H9 (cell line): ENCODE measurements at regions not wholly inside any gene's neighbourhood (a gene's known extent, or its start where the extent isn't known, plus 50 kb on each side); places are given as distances from the start of the nearest gene placed in this dataset.

ENCODE experiments used
- DNase-seq: peaks from one replicate; pipeline ENCODE4 v3.0.0-alpha.2; 2017
- H2AFZ ChIP-seq: one replicate; pipeline ENCODE4 v1.6.1; 2013; ENCODE audit warnings: mild to moderate bottlenecking, low read length, control low read depth, moderate library complexity
- H2AK5ac ChIP-seq: 2 replicates; pipeline ENCODE4 v1.6.1; 2013; ENCODE audit warnings: low read length, control low read depth, mixed read lengths; ENCODE audit not compliant: insufficient read length
- H2BK120ac ChIP-seq: one replicate; pipeline ENCODE4 v1.6.1; 2013; ENCODE audit warnings: low read depth, mild to moderate bottlenecking, low read length, control low read depth, inconsistent platforms; ENCODE audit not compliant: poor library complexity, severe bottlenecking
- H2BK12ac ChIP-seq: 2 replicates; pipeline ENCODE4 v1.6.1; 2013; ENCODE audit warnings: low read length, control low read depth, mixed read lengths, low read depth; ENCODE audit not compliant: insufficient read length
- H2BK15ac ChIP-seq: 2 replicates; pipeline ENCODE4 v1.6.1; 2013; ENCODE audit warnings: low read depth, low read length, control low read depth
- H2BK20ac ChIP-seq: one replicate; pipeline ENCODE4 v1.6.1; 2013; ENCODE audit warnings: low read depth, mild to moderate bottlenecking, low read length, control low read depth, inconsistent platforms; ENCODE audit not compliant: poor library complexity, severe bottlenecking
- H2BK5ac ChIP-seq: 2 replicates; pipeline ENCODE4 v1.6.1; 2013; ENCODE audit warnings: low read length, control low read depth, mixed read lengths; ENCODE audit not compliant: insufficient read length
- H3K14ac ChIP-seq: 2 replicates; pipeline ENCODE4 v1.6.1; 2013; ENCODE audit warnings: low read length, control low read depth; ENCODE audit not compliant: insufficient read depth
- H3K18ac ChIP-seq: 2 replicates; pipeline ENCODE4 v1.6.1; 2013; ENCODE audit warnings: low read depth, mild to moderate bottlenecking, mixed read lengths, low read length, control low read depth; ENCODE audit not compliant: insufficient read length
- H3K23ac ChIP-seq: 2 replicates; pipeline ENCODE4 v1.6.1; 2013; ENCODE audit warnings: low read length, control low read depth, mixed read lengths, low read depth; ENCODE audit not compliant: insufficient read length
- H3K23me2 ChIP-seq: 2 replicates; pipeline ENCODE4 v1.6.1; 2013; ENCODE audit warnings: low read depth, mild to moderate bottlenecking, mixed read lengths, low read length, control low read depth; ENCODE audit not compliant: insufficient read length, poor library complexity, severe bottlenecking
- H3K27ac ChIP-seq: 2 replicates; pipeline ENCODE4 v1.5.1; 2013; ENCODE audit warnings: low read length, control low read depth, mixed read lengths, low read depth; ENCODE audit not compliant: insufficient read length
- H3K27me3 ChIP-seq: 2 replicates; pipeline ENCODE4 v1.6.1; 2013; ENCODE audit warnings: low read length, control low read depth, inconsistent platforms; ENCODE audit not compliant: insufficient read depth
- H3K4ac ChIP-seq: 2 replicates; pipeline ENCODE4 v1.6.1; 2013; ENCODE audit warnings: low read depth, mild to moderate bottlenecking, control low read depth, inconsistent platforms, low read length, moderate library complexity
- H3K4me1 ChIP-seq: 2 replicates; pipeline ENCODE4 v1.6.1; 2013; ENCODE audit warnings: low read length, control low read depth, inconsistent platforms; ENCODE audit not compliant: insufficient read depth
- H3K4me2 ChIP-seq: 2 replicates; pipeline ENCODE4 v1.6.1; 2013; ENCODE audit warnings: low read length, control low read depth, mixed read lengths; ENCODE audit not compliant: insufficient read length, insufficient read depth
- H3K56ac ChIP-seq: 2 replicates; pipeline ENCODE4 v1.6.1; 2013; ENCODE audit warnings: low read depth, mild to moderate bottlenecking, mixed read lengths, low read length, control low read depth; ENCODE audit not compliant: insufficient read length
- H3K79me1 ChIP-seq: 2 replicates; pipeline ENCODE4 v1.6.1; 2013; ENCODE audit warnings: low read depth, mild to moderate bottlenecking, moderate library complexity, low read length, control low read depth, inconsistent platforms; ENCODE audit not compliant: insufficient read depth, poor library complexity, severe bottlenecking
- H3K79me2 ChIP-seq: 2 replicates; pipeline ENCODE4 v1.6.1; 2013; ENCODE audit warnings: low read length, control low read depth, inconsistent platforms; ENCODE audit not compliant: insufficient read depth
- H3K9ac ChIP-seq: 2 replicates; pipeline ENCODE4 v1.6.1; 2013; ENCODE audit warnings: low read length, control low read depth, mixed read lengths; ENCODE audit not compliant: insufficient read length; ENCODE audit errors: extremely low read depth
- H3K9me3 ChIP-seq: one replicate; pipeline ENCODE4 v1.6.1; 2013; ENCODE audit warnings: low read depth, low read length, inconsistent platforms; ENCODE audit not compliant: control insufficient read depth
- H3T11ph ChIP-seq: one replicate; pipeline ENCODE4 v1.6.1; 2013; ENCODE audit warnings: mild to moderate bottlenecking, low read length, control low read depth, inconsistent platforms
- H4K20me1 ChIP-seq: one replicate; pipeline ENCODE4 v1.6.1; 2013; ENCODE audit not compliant: control insufficient read depth, insufficient read length, insufficient read depth
- H4K5ac ChIP-seq: 2 replicates; pipeline ENCODE4 v1.6.1; 2013; ENCODE audit warnings: low read depth, mild to moderate bottlenecking, mixed read lengths, low read length, control low read depth; ENCODE audit not compliant: insufficient read length
- H4K8ac ChIP-seq: replicated peaks from 2 replicates; pipeline ENCODE4 v1.6.1; 2013; ENCODE audit warnings: low read length, control low read depth, mixed read lengths, low read depth; ENCODE audit not compliant: insufficient read length
- H4K91ac ChIP-seq: 2 replicates; pipeline ENCODE4 v1.6.1; 2013; ENCODE audit warnings: low read depth, mild to moderate bottlenecking, moderate library complexity, mixed read lengths, low read length, control low read depth; ENCODE audit not compliant: insufficient read length
- H3K27ac Mint-ChIP-seq, 3 experiments: 2 replicates in 2 of 3; 3 replicates in 1 of 3; pipeline ENCODE4 v1.8.0; 2020 to 2021; ENCODE audit warnings: mixed read lengths in 3 of 3, mild to moderate bottlenecking in 1 of 3, moderate library complexity in 1 of 3
- H3K27me3 Mint-ChIP-seq: 2 replicates; pipeline ENCODE4 v1.8.0; 2021; ENCODE audit warnings: low read depth, mild to moderate bottlenecking, moderate library complexity, mixed read lengths
- H3K36me3 Mint-ChIP-seq, 3 experiments: 2 replicates in 2 of 3; 3 replicates in 1 of 3; pipeline ENCODE4 v1.8.0; 2020 to 2021; ENCODE audit warnings: low read depth in 3 of 3, mixed read lengths in 3 of 3; ENCODE audit not compliant: insufficient read depth in 1 of 3
- H3K4me1 Mint-ChIP-seq, 2 experiments: 2 replicates each; pipeline ENCODE4 v1.8.0; 2020; ENCODE audit warnings: mixed read lengths in 2 of 2
- H3K4me3 Mint-ChIP-seq, 2 experiments: 2 replicates in 1 of 2; 3 replicates in 1 of 2; pipeline ENCODE4 v1.8.0; 2020 to 2021; ENCODE audit warnings: mild to moderate bottlenecking in 2 of 2, mixed read lengths in 2 of 2, moderate library complexity in 1 of 2
- H3K9me3 Mint-ChIP-seq, 2 experiments: 2 replicates in 1 of 2; 3 replicates in 1 of 2; pipeline ENCODE4 v1.8.0; 2020; ENCODE audit warnings: mild to moderate bottlenecking in 2 of 2, mixed read lengths in 2 of 2, moderate library complexity in 1 of 2
- WGBS: extraction: QIAGEN DNeasy Blood & Tissue Kit; methylation state at CpG from one replicate; pipeline ENCODE4 v1.1.7; 2013; ENCODE audit warnings: missing lambda C conversion rate, low lambda C conversion rate, mixed read lengths; ENCODE audit not compliant: insufficient read length; ENCODE audit errors: extremely low coverage; 5-methylcytosine and 5-hydroxymethylcytosine counted together
- TF ChIP-seq, protein P1 (sequence below): fragments of 200-600 bp; sonication (generic); conservative IDR thresholded peaks from 3 replicates; pipeline ENCODE4 v1.8.0; 2021; ENCODE audit warnings: antibody characterized with exemption, mild to moderate bottlenecking

DNA sequence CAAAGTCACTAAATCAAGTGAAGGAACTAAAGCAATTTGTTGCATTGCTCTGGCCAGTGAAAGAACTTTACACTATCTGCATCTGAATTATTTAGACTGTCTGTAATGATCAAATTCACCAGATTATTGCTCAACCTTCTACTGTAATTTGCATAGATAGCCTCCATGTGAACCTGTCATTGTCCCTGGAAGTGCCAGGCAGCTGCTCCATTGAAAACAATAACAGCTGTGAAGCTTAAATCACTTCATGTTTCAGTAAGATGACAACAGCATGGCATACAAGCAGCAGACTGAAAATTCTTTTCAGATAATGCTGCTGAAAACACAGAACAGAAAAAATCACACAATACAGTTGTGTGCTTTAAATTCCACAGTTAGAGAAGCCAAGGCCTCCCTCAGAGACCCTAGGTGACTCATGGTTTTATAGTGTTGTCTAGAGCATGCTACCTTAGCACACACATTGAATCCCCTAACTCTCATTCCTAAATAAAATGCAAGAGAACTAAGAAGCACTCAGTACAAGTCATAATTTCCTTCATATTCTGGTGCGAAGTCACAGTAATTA lies 248.9 kb downstream of the TPBG start:
- no peak overlapping the region for H3K9ac ChIP-seq
- H3K27ac ChIP-seq = no peak overlapping the region
- Mint-ChIP-seq H3K4me1 (peaks cover 11 to 12% of the 10 kb centered on the region in 2 experiments), H3K4me3 (no peak overlapping the region), H3K27me3 (no peaks in the 10 kb centered on the region), H3K36me3 (no peaks in the 10 kb centered on the region), H3K27ac (no peak overlapping the region), H3K9me3 (no peaks in the 10 kb centered on the region)
- H2AFZ ChIP-seq = no peak overlapping the region
- no peak overlapping the region for H3K4ac ChIP-seq
- H3K56ac ChIP-seq = no peak overlapping the region
- H3K79me1 ChIP-seq = no peaks in the 10 kb centered on the region
- no peak overlapping the region for H2BK5ac ChIP-seq
- H3K18ac ChIP-seq = no peak overlapping the region
- H3T11ph ChIP-seq = no peak overlapping the region
- TF ChIP-seq, protein P1, sequence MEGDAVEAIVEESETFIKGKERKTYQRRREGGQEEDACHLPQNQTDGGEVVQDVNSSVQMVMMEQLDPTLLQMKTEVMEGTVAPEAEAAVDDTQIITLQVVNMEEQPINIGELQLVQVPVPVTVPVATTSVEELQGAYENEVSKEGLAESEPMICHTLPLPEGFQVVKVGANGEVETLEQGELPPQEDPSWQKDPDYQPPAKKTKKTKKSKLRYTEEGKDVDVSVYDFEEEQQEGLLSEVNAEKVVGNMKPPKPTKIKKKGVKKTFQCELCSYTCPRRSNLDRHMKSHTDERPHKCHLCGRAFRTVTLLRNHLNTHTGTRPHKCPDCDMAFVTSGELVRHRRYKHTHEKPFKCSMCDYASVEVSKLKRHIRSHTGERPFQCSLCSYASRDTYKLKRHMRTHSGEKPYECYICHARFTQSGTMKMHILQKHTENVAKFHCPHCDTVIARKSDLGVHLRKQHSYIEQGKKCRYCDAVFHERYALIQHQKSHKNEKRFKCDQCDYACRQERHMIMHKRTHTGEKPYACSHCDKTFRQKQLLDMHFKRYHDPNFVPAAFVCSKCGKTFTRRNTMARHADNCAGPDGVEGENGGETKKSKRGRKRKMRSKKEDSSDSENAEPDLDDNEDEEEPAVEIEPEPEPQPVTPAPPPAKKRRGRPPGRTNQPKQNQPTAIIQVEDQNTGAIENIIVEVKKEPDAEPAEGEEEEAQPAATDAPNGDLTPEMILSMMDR = no peak
- no peak overlapping the region for H4K5ac ChIP-seq
- no peaks in the 10 kb centered on the region for H4K20me1 ChIP-seq
- H2BK15ac ChIP-seq = no peak overlapping the region
- H3K4me2 ChIP-seq = no peak overlapping the region
- no peak overlapping the region for H3K23ac ChIP-seq
- no CpG with 5 or more reads among the region's 1 CpG for WGBS
- H3K27me3 ChIP-seq = no peaks in the 10 kb centered on the region
- H2BK20ac ChIP-seq = no peak overlapping the region
- H3K23me2 ChIP-seq = no peaks in the 10 kb centered on the region
- H2BK12ac ChIP-seq = no peak overlapping the region
- H3K14ac ChIP-seq = no peak overlapping the region
- no peak overlapping the region for H4K91ac ChIP-seq
- H2AK5ac ChIP-seq = no peak overlapping the region
- no peaks in the 10 kb centered on the region for H3K9me3 ChIP-seq
- H2BK120ac ChIP-seq = no peak overlapping the region
- H4K8ac ChIP-seq = no peak overlapping the region
- DNase-seq = no peak
- no peaks in the 10 kb centered on the region for H3K79me2 ChIP-seq
- no peaks in the 10 kb centered on the region for H3K4me1 ChIP-seq
